Testis (tissue), 2 donors: ENCODE measurements at regions not wholly inside any gene's neighbourhood (a gene's known extent, or its start where the extent isn't known, plus 50 kb on each side); places are given as distances from the start of the nearest gene placed in this dataset.

ENCODE experiments used
- POLR2A ChIP-seq: fragments of 450-650 bp; IDR thresholded peaks from one replicate; pipeline ENCODE4 v1.6.1; 2017; ENCODE audit warnings: antibody characterized with exemption, mild to moderate bottlenecking, moderate library complexity
- TF ChIP-seq, protein P1 (sequence below), 3 experiments: fragments of 450-650 bp in 2 of 3; fragments of 200-600 bp in 1 of 3; sonication (generic) in 1 of 3; IDR thresholded peaks; one replicate each; pipeline ENCODE4 v1.5.1; 2016 to 2019; ENCODE audit warnings: antibody characterized with exemption in 3 of 3, mild to moderate bottlenecking in 2 of 3, moderate library complexity in 1 of 3

DNA sequence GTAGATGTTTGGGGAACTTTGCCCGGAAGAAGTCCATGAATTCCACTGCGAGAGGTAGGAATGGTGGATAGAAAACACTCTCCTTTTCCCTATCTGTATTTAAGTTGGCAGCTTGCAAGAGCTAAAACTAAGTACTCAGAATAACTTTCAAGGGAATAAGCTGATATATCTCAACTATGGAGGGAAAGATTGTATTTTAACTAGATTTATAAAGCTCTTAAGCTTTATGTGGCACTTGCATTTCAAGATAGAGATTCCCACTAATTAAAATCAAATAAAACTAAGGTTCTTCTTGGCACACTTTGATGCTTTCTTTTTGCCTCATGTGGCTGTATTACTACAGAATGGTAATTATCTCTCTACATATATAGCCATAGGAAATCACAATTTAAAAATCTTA lies 149.7 kb upstream of the STARD13 start:
- TF ChIP-seq, protein P1, sequence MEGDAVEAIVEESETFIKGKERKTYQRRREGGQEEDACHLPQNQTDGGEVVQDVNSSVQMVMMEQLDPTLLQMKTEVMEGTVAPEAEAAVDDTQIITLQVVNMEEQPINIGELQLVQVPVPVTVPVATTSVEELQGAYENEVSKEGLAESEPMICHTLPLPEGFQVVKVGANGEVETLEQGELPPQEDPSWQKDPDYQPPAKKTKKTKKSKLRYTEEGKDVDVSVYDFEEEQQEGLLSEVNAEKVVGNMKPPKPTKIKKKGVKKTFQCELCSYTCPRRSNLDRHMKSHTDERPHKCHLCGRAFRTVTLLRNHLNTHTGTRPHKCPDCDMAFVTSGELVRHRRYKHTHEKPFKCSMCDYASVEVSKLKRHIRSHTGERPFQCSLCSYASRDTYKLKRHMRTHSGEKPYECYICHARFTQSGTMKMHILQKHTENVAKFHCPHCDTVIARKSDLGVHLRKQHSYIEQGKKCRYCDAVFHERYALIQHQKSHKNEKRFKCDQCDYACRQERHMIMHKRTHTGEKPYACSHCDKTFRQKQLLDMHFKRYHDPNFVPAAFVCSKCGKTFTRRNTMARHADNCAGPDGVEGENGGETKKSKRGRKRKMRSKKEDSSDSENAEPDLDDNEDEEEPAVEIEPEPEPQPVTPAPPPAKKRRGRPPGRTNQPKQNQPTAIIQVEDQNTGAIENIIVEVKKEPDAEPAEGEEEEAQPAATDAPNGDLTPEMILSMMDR (IDR thresholded peaks at IDR 0.05): no peak
- no peak for TF ChIP-seq POLR2A
